Fibroblast of skin of right biceps (primary cell): ENCODE measurements at regions not wholly inside any gene's neighbourhood (a gene's known extent, or its start where the extent isn't known, plus 50 kb on each side); places are given as distances from the start of the nearest gene placed in this dataset.

Source experiments
- DNase-seq: peaks from one replicate; pipeline ENCODE4 v3.0.0-alpha.2; 2013

- DNase-seq: peak; percentile 7
Observed at GRCh38 chr5:147037515-147038205, 159.1 kb upstream of the PPP2R2B start.

- DNase-seq: no peak
Observed at GRCh38 chr5:147040856-147041255, 162.3 kb upstream of the PPP2R2B start.

- no peak for DNase-seq
Observed at GRCh38 chr5:147044572-147045273, 166.2 kb upstream of the PPP2R2B start.

- DNase-seq: no peak
Observed at GRCh38 chr5:147045290-147045689, 166.7 kb upstream of the PPP2R2B start.

- DNase-seq: no peak
Observed at GRCh38 chr5:147046281-147046680, 167.7 kb upstream of the PPP2R2B start.

GRCh38 chr5:147046894-147047293 lies 168.3 kb upstream of the PPP2R2B start:
- DNase-seq: no peak

GRCh38 chr5:147049764-147050163 lies 171.2 kb upstream of the PPP2R2B start:
- no peak for DNase-seq

GRCh38 chr5:147050172-147050571 lies 171.6 kb upstream of the PPP2R2B start:
- DNase-seq: no peak

- DNase-seq: peak; percentile 4
Observed at GRCh38 chr5:147051193-147051592, 172.6 kb upstream of the PPP2R2B start.

GRCh38 chr5:147052519-147052918 lies 174.0 kb upstream of the PPP2R2B start:
- no peak for DNase-seq

- no peak for DNase-seq
Observed at GRCh38 chr5:147055089-147055826, 176.7 kb upstream of the PPP2R2B start.

- DNase-seq: no peak
Observed at GRCh38 chr5:147055850-147056566, 177.5 kb upstream of the PPP2R2B start.

- no peak for DNase-seq
Observed at GRCh38 chr5:147057051-147057450, 177.8 kb upstream of the STK32A start.

- DNase-seq: no peak
Observed at GRCh38 chr5:147061431-147061830, 173.4 kb upstream of the STK32A start.

GRCh38 chr5:147062427-147062826 lies 172.4 kb upstream of the STK32A start:
- DNase-seq: no peak

- DNase-seq: no peak
Observed at GRCh38 chr5:147063943-147064342, 170.9 kb upstream of the STK32A start.

- no peak for DNase-seq
Observed at GRCh38 chr5:147065071-147065470, 169.8 kb upstream of the STK32A start.

- DNase-seq: no peak
Observed at GRCh38 chr5:147068998-147069397, 165.8 kb upstream of the STK32A start.

- DNase-seq: no peak
Observed at GRCh38 chr5:147072622-147073021, 162.2 kb upstream of the STK32A start.

GRCh38 chr5:147073098-147073497 lies 161.7 kb upstream of the STK32A start:
- no peak for DNase-seq

- no peak for DNase-seq
Observed at GRCh38 chr5:147075187-147075586, 159.6 kb upstream of the STK32A start.

- DNase-seq: no peak
Observed at GRCh38 chr5:147080391-147080790, 154.4 kb upstream of the STK32A start.

- no peak for DNase-seq
Observed at GRCh38 chr5:147081311-147081764, 153.5 kb upstream of the STK32A start.
